IMR-90 (cell line): ENCODE measurements at regions not wholly inside any gene's neighbourhood (a gene's known extent, or its start where the extent isn't known, plus 50 kb on each side); places are given as distances from the start of the nearest gene placed in this dataset.

Source experiments
- ATAC-seq: fragments of 200-7000 bp; cut with Tn5 transposase; 2 replicates; pipeline ENCODE4 v1.9.1; 2020; ENCODE audit warnings: low read depth, mild to moderate bottlenecking, moderate library complexity
- BruUV-seq: library from RNA; stranded (reverse); fragments of 400-500 nt; replicated peaks from 2 replicates; lab custom pipeline; 2021; lab: Mats Ljungman, UMichigan
- CTCF ChIA-PET: fragments of 300-600 bp; formaldehyde crosslinking; extraction: SDS; loops from one replicate; lab custom pipeline; 2021; ENCODE audit warnings: antibody characterized with exemption; lab: Yijun Ruan, JAX
- POLR2A ChIA-PET: fragments of 300-600 bp; sonication (Branson Sonifier 250); formaldehyde crosslinking; loops from one replicate; lab custom pipeline; 2022; ENCODE audit warnings: antibody characterized with exemption; ENCODE audit not compliant: unreplicated experiment; lab: Charles Lee
- DNase-seq: peaks from one replicate; pipeline ENCODE4 v3.0.0; 2013
- H2AFZ ChIP-seq: replicated peaks from 2 replicates; pipeline ENCODE3; 2013; ENCODE audit warnings: low read length, mild to moderate bottlenecking; ENCODE audit not compliant: poor library complexity
- H2AK5ac ChIP-seq: 2 replicates; pipeline ENCODE4 v1.6.1; 2013; ENCODE audit warnings: low read depth, low read length, inconsistent platforms
- H2AK9ac ChIP-seq: replicated peaks from 2 replicates; pipeline ENCODE3; 2013; ENCODE audit warnings: mild to moderate bottlenecking, low read depth, low read length, moderate library complexity; ENCODE audit not compliant: poor library complexity
- H2BK120ac ChIP-seq: 2 replicates; pipeline ENCODE4 v1.6.1; 2013; ENCODE audit warnings: low read depth, low read length, inconsistent platforms
- H2BK15ac ChIP-seq: 3 replicates; pipeline ENCODE4 v1.6.1; 2013; ENCODE audit warnings: low read depth, low read length, inconsistent platforms
- H2BK20ac ChIP-seq: 2 replicates; pipeline ENCODE4 v1.6.1; 2013; ENCODE audit warnings: low read depth, mild to moderate bottlenecking, inconsistent platforms, low read length, moderate library complexity
- H2BK5ac ChIP-seq: 2 replicates; pipeline ENCODE4 v1.6.1; 2013; ENCODE audit warnings: mild to moderate bottlenecking, low read depth, low read length, inconsistent platforms; ENCODE audit not compliant: poor library complexity, severe bottlenecking
- H3K14ac ChIP-seq: replicated peaks from 2 replicates; pipeline ENCODE4 v1.6.1; 2013; ENCODE audit warnings: low read depth, low read length, inconsistent platforms
- H3K18ac ChIP-seq: 2 replicates; pipeline ENCODE4 v1.6.1; 2013; ENCODE audit warnings: low read depth, low read length, control low read depth
- H3K23ac ChIP-seq: 2 replicates; pipeline ENCODE4 v1.6.1; 2013; ENCODE audit warnings: low read depth, low read length, inconsistent platforms
- H3K27ac ChIP-seq: 2 replicates; pipeline ENCODE4 v1.5.1; 2013; ENCODE audit warnings: mild to moderate bottlenecking, control low read depth, low read length; ENCODE audit not compliant: insufficient read depth
- H3K27me3 ChIP-seq: 2 replicates; pipeline ENCODE4 v1.6.1; 2013; ENCODE audit warnings: low read length; ENCODE audit not compliant: control insufficient read depth, insufficient read depth
- H3K36me3 ChIP-seq: 2 replicates; pipeline ENCODE4 v1.6.1; 2013; ENCODE audit warnings: low read length, mixed read lengths; ENCODE audit not compliant: control insufficient read depth, insufficient read depth
- H3K4ac ChIP-seq: 2 replicates; pipeline ENCODE4 v1.6.1; 2013; ENCODE audit warnings: low read depth, low read length, inconsistent platforms
- H3K4me1 ChIP-seq: 2 replicates; pipeline ENCODE4 v1.6.1; 2013; ENCODE audit warnings: low read length, mixed read lengths; ENCODE audit not compliant: control insufficient read depth, insufficient read depth
- H3K4me2 ChIP-seq: 2 replicates; pipeline ENCODE4 v1.6.1; 2013; ENCODE audit warnings: low read depth, mild to moderate bottlenecking, control low read depth, low read length, moderate library complexity
- H3K4me3 ChIP-seq: 2 replicates; pipeline ENCODE4 v1.5.1; 2013; ENCODE audit warnings: low read depth, mild to moderate bottlenecking, control low read depth, low read length, moderate library complexity; ENCODE audit not compliant: insufficient read depth
- H3K56ac ChIP-seq: 2 replicates; pipeline ENCODE4 v1.6.1; 2013; ENCODE audit warnings: low read length, inconsistent platforms; ENCODE audit not compliant: insufficient read depth; ENCODE audit errors: extremely low read depth
- H3K79me1 ChIP-seq, 2 experiments: 2 replicates each; pipeline ENCODE4 v1.6.1; 2013; ENCODE audit warnings: low read length in 2 of 2, inconsistent platforms in 1 of 2, low read depth in 1 of 2
- H3K9ac ChIP-seq: 2 replicates; pipeline ENCODE4 v1.6.1; 2013; ENCODE audit warnings: low read depth, low read length, control low read depth
- H3K9me1 ChIP-seq: 2 replicates; pipeline ENCODE4 v1.6.1; 2013; ENCODE audit warnings: low read length, inconsistent platforms; ENCODE audit not compliant: insufficient read depth
- H3K9me3 ChIP-seq: 2 replicates; pipeline ENCODE4 v1.6.1; 2013; ENCODE audit warnings: low read length; ENCODE audit not compliant: control insufficient read depth, insufficient read depth
- H4K20me1 ChIP-seq: 2 replicates; pipeline ENCODE4 v1.6.1; 2013; ENCODE audit warnings: low read length, inconsistent platforms; ENCODE audit not compliant: insufficient read depth
- H4K5ac ChIP-seq: 2 replicates; pipeline ENCODE4 v1.6.1; 2013; ENCODE audit warnings: mild to moderate bottlenecking, low read depth, low read length, control low read depth
- H4K8ac ChIP-seq, 2 experiments: 2 replicates each; pipeline ENCODE4 v1.6.1; 2013; ENCODE audit warnings: low read depth in 2 of 2, low read length in 2 of 2, control low read depth in 1 of 2, inconsistent platforms in 1 of 2
- H4K91ac ChIP-seq: 2 replicates; pipeline ENCODE4 v1.6.1; 2013; ENCODE audit warnings: low read depth, low read length, inconsistent platforms; ENCODE audit not compliant: insufficient read depth
- CHD1 ChIP-seq: IDR thresholded peaks from 2 replicates; pipeline ENCODE4 v1.6.1; 2012; ENCODE audit warnings: low read depth, low read length, improper control_type of control experiment
- POLR2A ChIP-seq: IDR thresholded peaks from 2 replicates; pipeline ENCODE4 v1.6.1; 2012; ENCODE audit warnings: mild to moderate bottlenecking, low read depth, low read length
- RCOR1 ChIP-seq: IDR thresholded peaks from 2 replicates; pipeline ENCODE4 v1.6.1; 2012; ENCODE audit warnings: mild to moderate bottlenecking, low read length, improper control_type of control experiment; ENCODE audit not compliant: insufficient replicate concordance
- RFX5 ChIP-seq: IDR thresholded peaks from 2 replicates; pipeline ENCODE4 v1.8.0; 2012; ENCODE audit warnings: low read depth, mild to moderate bottlenecking, low read length, moderate library complexity
- SMC3 ChIP-seq: fragments of 150-350 bp; IDR thresholded peaks from 2 replicates; pipeline ENCODE4 v1.6.1; 2016; ENCODE audit warnings: low read depth, mild to moderate bottlenecking, antibody characterized with exemption, low read length, moderate library complexity
- dilution Hi-C: fragments of 300-500 bp; cut with HindIII; formaldehyde crosslinking; loops from one replicate; pipeline ENCODE4 v1.14.3; 2018; ENCODE audit warnings: low sequenced_read_pairs; ENCODE audit not compliant: unreplicated experiment
- in situ Hi-C: fragments of 300-500 bp; cut with MboI; formaldehyde crosslinking; loops from 3 replicates; pipeline ENCODE4 v1.14.3; 2019; ENCODE audit warnings: low sequenced_read_pairs, inconsistent platforms, mixed read lengths
- intact Hi-C: fragments of 100-400 bp; cut with micrococcal nuclease; formaldehyde crosslinking; loops from 2 replicates; pipeline ENCODE4 v1.10.0; 2022

GRCh38 chr4:75376543-75376942 lies 137.7 kb downstream of the RCHY1 start:
- Histone ChIP-seq H4K5ac (no peak overlapping the region), H3K36me3 (no peaks in the 10 kb centered on the region), H2AK9ac (no peak overlapping the region), H2AK5ac (no peak overlapping the region), H3K79me1 (no peaks in the 10 kb centered on the region), H3K14ac (no peak overlapping the region), H3K9ac (no peak overlapping the region), H2BK120ac (no peak overlapping the region), H3K56ac (no peak overlapping the region), H3K4ac (no peak overlapping the region), H4K8ac (no peak overlapping the region), H3K27me3 (peaks cover 2% of the 10 kb centered on the region), H3K4me3 (no peak overlapping the region), H2BK20ac (no peak overlapping the region), H3K4me2 (no peak overlapping the region), H3K9me3 (no peaks in the 10 kb centered on the region), H3K9me1 (no peaks in the 10 kb centered on the region), H3K4me1 (no peaks in the 10 kb centered on the region), H3K23ac (no peak overlapping the region), H3K18ac (no peak overlapping the region), H4K91ac (no peak overlapping the region), H4K20me1 (no peaks in the 10 kb centered on the region), H2AFZ (no peak overlapping the region), H3K27ac (no peak overlapping the region), H2BK5ac (no peak overlapping the region), H2BK15ac (no peak overlapping the region)
- dilution Hi-C loops (no loop called here), intact Hi-C loops (no loop called here), in situ Hi-C loops (no loop called here)
- CTCF ChIA-PET = interaction anchor here (0.6 kb wide), 2 partner anchors 31 to 220 kb away, joined by 3 to 4 read pairs; no protein-coding TSS in a partner anchor
- no peak for TF ChIP-seq POLR2A
- TF ChIP-seq RFX5 = no peak
- no peak for TF ChIP-seq CHD1
- TF ChIP-seq SMC3 = no peak
- no peak for TF ChIP-seq RCOR1
- ATAC-seq (no peak), DNase-seq (no peak)
- BruUV-seq = no TSS peak
- POLR2A ChIA-PET = no interaction called here
